ENCODE measurements at regions not wholly inside any gene's neighbourhood (a gene's known extent, or its start where the extent isn't known, plus 50 kb on each side); places are given as distances from the start of the nearest gene placed in this dataset.

DNA sequence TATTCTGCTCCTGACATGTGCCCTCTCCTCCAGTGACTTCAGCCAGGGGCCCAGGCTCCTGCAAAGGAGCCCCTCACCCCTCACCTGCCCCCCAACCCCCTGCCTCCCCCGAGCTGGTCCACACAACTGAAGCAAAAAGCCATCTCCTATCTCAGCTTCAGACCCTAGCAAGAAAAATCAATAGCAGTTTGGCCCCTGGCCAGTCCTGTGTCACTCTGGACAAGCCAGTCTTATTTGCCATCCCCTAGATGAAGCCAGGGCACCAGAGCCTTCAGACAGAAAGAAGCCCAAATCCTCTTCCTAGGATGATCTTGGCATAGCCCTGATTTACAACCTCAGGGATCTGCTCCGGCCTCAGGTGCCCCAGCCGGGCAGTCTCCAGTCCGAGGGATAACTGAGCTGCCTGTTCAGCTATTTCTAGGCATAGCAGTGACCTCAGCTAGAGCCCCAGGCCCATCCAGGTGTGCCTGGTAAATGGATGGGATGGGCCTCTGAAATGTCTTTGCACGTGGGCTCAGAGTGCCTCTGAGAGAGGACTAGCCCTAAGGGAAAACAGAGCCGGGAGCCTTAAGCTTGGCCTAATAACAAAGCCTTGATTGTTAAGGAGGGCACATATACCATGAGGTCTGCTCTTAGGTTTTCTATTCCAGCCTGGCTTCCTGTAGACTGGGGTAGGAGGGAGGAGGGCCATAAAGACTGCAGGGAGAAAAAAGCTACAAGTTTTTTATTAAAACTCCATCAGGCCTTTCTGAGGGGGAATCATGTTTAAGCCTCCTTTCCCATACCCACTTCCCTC is 242.0 kb downstream of the SHQ1 start:
- intact Hi-C loops (cut with micrococcal nuclease) = no loop called here
- Mint-ChIP-seq H3K36me3 (ENCODE audit: insufficient read depth, unreplicated experiment) (no peaks in the 10 kb centered on the region), H3K9me3 (ENCODE audit: unreplicated experiment) (no peaks in the 10 kb centered on the region), H3K27me3 (ENCODE audit: insufficient read depth, unreplicated experiment) (peaks cover 15% of the 10 kb centered on the region), H3K4me3 (ENCODE audit: unreplicated experiment) (no peak overlapping the region), H3K27ac (ENCODE audit: low read depth, unreplicated experiment) (no peak overlapping the region), H3K4me1 (ENCODE audit: insufficient read depth, unreplicated experiment) (no peaks in the 10 kb centered on the region)
- ChIA-PET POLR2A (interaction anchor here (1.0 to 1.1 kb wide), 2 partner anchors 8 to 23 kb away, joined by 3 read pairs; no protein-coding TSS in a partner anchor), CTCF (interaction anchor here (0.6 to 0.9 kb wide), 2 partner anchors 19 to 93 kb away, joined by 3 read pairs; no protein-coding TSS in a partner anchor)
- no TSS peak for BruUV-seq (replicated peaks)
- DNase-seq (ENCODE audit: unreplicated experiment) = no peak
- TF ChIP-seq, protein P1, sequence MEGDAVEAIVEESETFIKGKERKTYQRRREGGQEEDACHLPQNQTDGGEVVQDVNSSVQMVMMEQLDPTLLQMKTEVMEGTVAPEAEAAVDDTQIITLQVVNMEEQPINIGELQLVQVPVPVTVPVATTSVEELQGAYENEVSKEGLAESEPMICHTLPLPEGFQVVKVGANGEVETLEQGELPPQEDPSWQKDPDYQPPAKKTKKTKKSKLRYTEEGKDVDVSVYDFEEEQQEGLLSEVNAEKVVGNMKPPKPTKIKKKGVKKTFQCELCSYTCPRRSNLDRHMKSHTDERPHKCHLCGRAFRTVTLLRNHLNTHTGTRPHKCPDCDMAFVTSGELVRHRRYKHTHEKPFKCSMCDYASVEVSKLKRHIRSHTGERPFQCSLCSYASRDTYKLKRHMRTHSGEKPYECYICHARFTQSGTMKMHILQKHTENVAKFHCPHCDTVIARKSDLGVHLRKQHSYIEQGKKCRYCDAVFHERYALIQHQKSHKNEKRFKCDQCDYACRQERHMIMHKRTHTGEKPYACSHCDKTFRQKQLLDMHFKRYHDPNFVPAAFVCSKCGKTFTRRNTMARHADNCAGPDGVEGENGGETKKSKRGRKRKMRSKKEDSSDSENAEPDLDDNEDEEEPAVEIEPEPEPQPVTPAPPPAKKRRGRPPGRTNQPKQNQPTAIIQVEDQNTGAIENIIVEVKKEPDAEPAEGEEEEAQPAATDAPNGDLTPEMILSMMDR (IDR thresholded peaks at IDR 0.05; ENCODE audit: unreplicated experiment) = no peak

- Mint-ChIP-seq H3K27ac (ENCODE audit: low read depth, unreplicated experiment) (no peak overlapping the region), H3K4me3 (ENCODE audit: unreplicated experiment) (no peak overlapping the region), H3K9me3 (ENCODE audit: unreplicated experiment) (no peaks in the 10 kb centered on the region), H3K4me1 (ENCODE audit: insufficient read depth, unreplicated experiment) (no peaks in the 10 kb centered on the region), H3K27me3 (ENCODE audit: insufficient read depth, unreplicated experiment) (peaks cover 31% of the 10 kb centered on the region), H3K36me3 (ENCODE audit: insufficient read depth, unreplicated experiment) (no peaks in the 10 kb centered on the region)
- ChIA-PET CTCF (no interaction called here), POLR2A (interaction anchor here (0.7 to 1.1 kb wide), 3 partner anchors 13 to 796 kb away, joined by 3 to 4 read pairs (median 4); no protein-coding TSS in a partner anchor)
- BruUV-seq (replicated peaks) = no TSS peak
- no peak for DNase-seq (ENCODE audit: unreplicated experiment)
- TF ChIP-seq, protein P1 (IDR thresholded peaks at IDR 0.05; ENCODE audit: unreplicated experiment) = no peak
- intact Hi-C loops (cut with micrococcal nuclease) = no loop called here
These were observed 243.9 kb downstream of the SHQ1 start for GRCh38 chr3:72604328-72604727.

GRCh38 chr3:72601983-72602750 is 246.1 kb downstream of the SHQ1 start:
- intact Hi-C loops (cut with micrococcal nuclease) = no loop called here
- H3K9me3 Mint-ChIP-seq (ENCODE audit: unreplicated experiment) = no peaks in the 10 kb centered on the region
- TF ChIP-seq, protein P1 (IDR thresholded peaks at IDR 0.05; ENCODE audit: unreplicated experiment) = no peak
- H3K4me1 Mint-ChIP-seq (ENCODE audit: insufficient read depth, unreplicated experiment) = peaks cover 5% of the 10 kb centered on the region
- BruUV-seq (replicated peaks) = no TSS peak
- no peak for DNase-seq (ENCODE audit: unreplicated experiment)
- H3K27ac Mint-ChIP-seq (ENCODE audit: low read depth, unreplicated experiment) = no peak overlapping the region
- peaks cover 42% of the 10 kb centered on the region for H3K27me3 Mint-ChIP-seq (ENCODE audit: insufficient read depth, unreplicated experiment)
- H3K4me3 Mint-ChIP-seq (ENCODE audit: unreplicated experiment) = no peak overlapping the region
- no peaks in the 10 kb centered on the region for H3K36me3 Mint-ChIP-seq (ENCODE audit: insufficient read depth, unreplicated experiment)
- POLR2A ChIA-PET = interaction anchor here (0.6 to 0.7 kb wide), 3 partner anchors 24 to 154 kb away, joined by 3 to 4 read pairs (median 3); no protein-coding TSS in a partner anchor
- CTCF ChIA-PET = no interaction called here

- intact Hi-C loops (cut with micrococcal nuclease) = no loop called here
- TF ChIP-seq, protein P1 (IDR thresholded peaks at IDR 0.05; ENCODE audit: unreplicated experiment) = no peak
These were observed 247.2 kb downstream of the SHQ1 start for GRCh38 chr3:72601060-72601459.

More at GRCh38 chr3:72601060-72601459, 247.2 kb downstream of the SHQ1 start:
- Mint-ChIP-seq H3K27ac (ENCODE audit: low read depth, unreplicated experiment) (no peak overlapping the region), H3K36me3 (ENCODE audit: insufficient read depth, unreplicated experiment) (no peaks in the 10 kb centered on the region), H3K4me3 (ENCODE audit: unreplicated experiment) (no peak overlapping the region), H3K4me1 (ENCODE audit: insufficient read depth, unreplicated experiment) (peaks cover 7% of the 10 kb centered on the region), H3K9me3 (ENCODE audit: unreplicated experiment) (no peaks in the 10 kb centered on the region), H3K27me3 (ENCODE audit: insufficient read depth, unreplicated experiment) (peaks cover 42% of the 10 kb centered on the region)
- no peak for DNase-seq (ENCODE audit: unreplicated experiment)
- no TSS peak for BruUV-seq (replicated peaks)
- ChIA-PET POLR2A (no interaction called here), CTCF (interaction anchor here (0.6 kb wide), 1 partner anchor 65 kb away, joined by 4 read pairs; no protein-coding TSS in a partner anchor)

Measured in MCF 10A (cell line).